Psoas muscle (tissue), 7 donors: ENCODE measurements at regions not wholly inside any gene's neighbourhood (a gene's known extent, or its start where the extent isn't known, plus 50 kb on each side); places are given as distances from the start of the nearest gene placed in this dataset.
A peak's percentile ranks its signal among the peaks of the same experiment; 100 is the strongest.

ENCODE experiments used
- ATAC-seq, 4 donors: fragments of 200-7000 bp; cut with Tn5 transposase; one replicate each; pipeline ENCODE4 v1.9.1; 2020; ENCODE audit warnings: moderate library complexity in 3 of 4, mild to moderate bottlenecking in 2 of 4
- DNase-seq, 2 donors: peaks; one replicate each; pipeline ENCODE4 v3.0.0-alpha.2; 2020
- H3K27ac ChIP-seq: fragments of 200-600 bp; one replicate; pipeline ENCODE4 v1.8.0; 2022
- H3K27me3 ChIP-seq, 3 donors: fragments of 200-600 bp in 1 of 3; one replicate each; pipeline versions ENCODE4 v1.6.1 to v1.8.0; 2013 to 2022; ENCODE audit warnings: low read length in 2 of 3, mild to moderate bottlenecking in 2 of 3, moderate library complexity in 1 of 3; ENCODE audit not compliant: insufficient read depth in 3 of 3
- H3K36me3 ChIP-seq, 2 donors: fragments of 200-600 bp in 1 of 2; one replicate each; pipeline versions ENCODE4 v1.6.1 to v1.8.0; 2013 to 2022; ENCODE audit warnings: low read depth in 1 of 2, mild to moderate bottlenecking in 1 of 2, moderate library complexity in 1 of 2; ENCODE audit not compliant: insufficient read depth in 1 of 2
- H3K4me1 ChIP-seq: fragments of 200-600 bp; one replicate; pipeline ENCODE4 v1.8.0; 2022
- H3K4me3 ChIP-seq: fragments of 200-600 bp; one replicate; pipeline ENCODE4 v1.8.0; 2022; ENCODE audit warnings: mild to moderate bottlenecking
- H3K9me3 ChIP-seq: fragments of 200-600 bp; one replicate; pipeline ENCODE4 v1.8.0; 2022
- CTCF ChIP-seq: fragments of 200-600 bp; IDR thresholded peaks from one replicate; pipeline ENCODE4 v1.8.0; 2022; ENCODE audit warnings: antibody characterized with exemption
- WGBS, 3 donors: extraction: QIAGEN DNeasy Blood & Tissue Kit; methylation state at CpG; one replicate each; pipeline versions ENCODE4 v1.1.6 to v1.1.7; 2013; 5-methylcytosine and 5-hydroxymethylcytosine counted together
- intact Hi-C, 2 donors: fragments of 100-400 bp; cut with DNase I; formaldehyde crosslinking; loops; one replicate each; pipeline versions ENCODE4 v1.11.0 to v1.14.2; 2022
- donor health status: healthy with polysubstance abuse.
- donor health status: DM: no; HTN: no; CAD: no; lungs with moderate emphysema.
- donor health status: Bipolar disorder and iron deficiency.
- donor health status: healthy.
- donor health status: DM: yes; HTN: yes; CAD: no.
- donor health status: DM: no; HTN: no; CAD: no.
- donor health status: DM: yes; HTN: yes; CAD: no.

GRCh38 chr18:46393230-46393629, 263.8 kb downstream of the LOXHD1 start:
- Histone ChIP-seq H3K27me3 (no peaks in the 10 kb centered on the region), H3K4me1 (peaks cover 2% of the 10 kb centered on the region), H3K9me3 (no peaks in the 10 kb centered on the region), H3K36me3 (no peaks in the 10 kb centered on the region), H3K27ac (no peak overlapping the region), H3K4me3 (no peak overlapping the region)
- intact Hi-C loops = no loop called here
- ATAC-seq = peak in 1 of 4 donors; percentile 17
- TF ChIP-seq CTCF = no peak
- no peak for DNase-seq
- WGBS, 3 donors = 89 to 91% (median 91%) methylated on average over 8 of the region's 8 CpGs

GRCh38 chr18:46393961-46394360, 263.1 kb downstream of the LOXHD1 start:
- Histone ChIP-seq H3K27me3 (no peaks in the 10 kb centered on the region), H3K27ac (no peak overlapping the region), H3K9me3 (no peaks in the 10 kb centered on the region), H3K4me1 (no peaks in the 10 kb centered on the region), H3K36me3 (no peaks in the 10 kb centered on the region), H3K4me3 (no peak overlapping the region)
- TF ChIP-seq CTCF = no peak
- intact Hi-C loops = no loop called here
- ATAC-seq (no peak), DNase-seq (no peak)
- WGBS, 3 donors = 76 to 90% (median 79%) methylated on average over 6 of the region's 6 CpGs

- H3K27ac ChIP-seq = no peak overlapping the region
- DNase-seq (no peak), ATAC-seq (peak in 1 of 4 donors; percentile 53)
- no peak overlapping the region for H3K4me3 ChIP-seq
- no peaks in the 10 kb centered on the region for H3K36me3 ChIP-seq
- H3K4me1 ChIP-seq = no peaks in the 10 kb centered on the region
- 32 to 66% (median 56%) methylated on average over 4 of the region's 4 CpGs for WGBS, 3 donors
- TF ChIP-seq CTCF = no peak
- H3K27me3 ChIP-seq = no peaks in the 10 kb centered on the region
- H3K9me3 ChIP-seq = no peaks in the 10 kb centered on the region
- intact Hi-C loops = no loop called here
Observed at GRCh38 chr18:46395795-46396194, 261.2 kb downstream of the LOXHD1 start.

GRCh38 chr18:46397174-46397573, 259.8 kb downstream of the LOXHD1 start:
- intact Hi-C loops = no loop called here
- TF ChIP-seq CTCF = no peak
- Histone ChIP-seq H3K9me3 (no peaks in the 10 kb centered on the region), H3K27ac (no peak overlapping the region), H3K4me1 (no peaks in the 10 kb centered on the region), H3K36me3 (no peaks in the 10 kb centered on the region), H3K27me3 (no peaks in the 10 kb centered on the region), H3K4me3 (no peak overlapping the region)
- no peak for DNase-seq
- ATAC-seq = no peak

- H3K27me3 ChIP-seq = no peaks in the 10 kb centered on the region
- DNase-seq = no peak
- no peaks in the 10 kb centered on the region for H3K36me3 ChIP-seq
- H3K4me1 ChIP-seq = peaks cover 4% of the 10 kb centered on the region
- H3K4me3 ChIP-seq = no peak overlapping the region
- 93 to 96% (median 95%) methylated on average over 7 of the region's 7 CpGs for WGBS, 3 donors
- no peak overlapping the region for H3K27ac ChIP-seq
- intact Hi-C loops = no loop called here
- ATAC-seq = no peak
- H3K9me3 ChIP-seq = no peaks in the 10 kb centered on the region
- no peak for TF ChIP-seq CTCF
Observed at GRCh38 chr18:46398005-46398404, 259.0 kb downstream of the LOXHD1 start.
